ENCODE measurements at regions not wholly inside any gene's neighbourhood (a gene's known extent, or its start where the extent isn't known, plus 50 kb on each side); places are given as distances from the start of the nearest gene placed in this dataset.
"Not testable (repeated sequence)": the region's sequence is repeated elsewhere in the genome, so short reads cannot be mapped to it uniquely, and the experiment has no call there.

DNA sequence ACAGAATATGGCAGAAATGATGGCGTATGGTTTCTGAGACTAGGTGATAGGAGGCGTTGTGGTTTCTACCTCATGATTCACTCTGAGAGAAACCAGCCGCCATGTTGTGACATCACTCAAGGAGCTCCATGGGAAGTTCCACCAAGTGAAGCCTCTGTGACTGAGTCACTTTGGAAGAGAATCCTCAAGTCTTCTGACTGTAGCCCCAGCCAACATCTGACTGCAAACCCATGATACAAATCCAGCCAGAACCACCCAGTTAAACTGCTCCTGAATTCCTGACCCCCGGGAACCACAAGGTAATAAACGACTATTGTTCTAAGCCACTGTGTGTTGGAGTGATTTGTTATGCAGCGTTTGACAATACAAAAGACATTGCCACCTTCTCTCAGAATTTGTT, 91.1 kb upstream of the CARD11 start:
- DNase-seq (ENCODE audit: insufficient read length, low spot score) (no peak), FAIRE-seq (no peak)
- TF ChIP-seq, protein P1, sequence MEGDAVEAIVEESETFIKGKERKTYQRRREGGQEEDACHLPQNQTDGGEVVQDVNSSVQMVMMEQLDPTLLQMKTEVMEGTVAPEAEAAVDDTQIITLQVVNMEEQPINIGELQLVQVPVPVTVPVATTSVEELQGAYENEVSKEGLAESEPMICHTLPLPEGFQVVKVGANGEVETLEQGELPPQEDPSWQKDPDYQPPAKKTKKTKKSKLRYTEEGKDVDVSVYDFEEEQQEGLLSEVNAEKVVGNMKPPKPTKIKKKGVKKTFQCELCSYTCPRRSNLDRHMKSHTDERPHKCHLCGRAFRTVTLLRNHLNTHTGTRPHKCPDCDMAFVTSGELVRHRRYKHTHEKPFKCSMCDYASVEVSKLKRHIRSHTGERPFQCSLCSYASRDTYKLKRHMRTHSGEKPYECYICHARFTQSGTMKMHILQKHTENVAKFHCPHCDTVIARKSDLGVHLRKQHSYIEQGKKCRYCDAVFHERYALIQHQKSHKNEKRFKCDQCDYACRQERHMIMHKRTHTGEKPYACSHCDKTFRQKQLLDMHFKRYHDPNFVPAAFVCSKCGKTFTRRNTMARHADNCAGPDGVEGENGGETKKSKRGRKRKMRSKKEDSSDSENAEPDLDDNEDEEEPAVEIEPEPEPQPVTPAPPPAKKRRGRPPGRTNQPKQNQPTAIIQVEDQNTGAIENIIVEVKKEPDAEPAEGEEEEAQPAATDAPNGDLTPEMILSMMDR (IDR thresholded peaks at IDR 0.05; ENCODE audit: insufficient read depth, missing control alignments): no peak

DNA sequence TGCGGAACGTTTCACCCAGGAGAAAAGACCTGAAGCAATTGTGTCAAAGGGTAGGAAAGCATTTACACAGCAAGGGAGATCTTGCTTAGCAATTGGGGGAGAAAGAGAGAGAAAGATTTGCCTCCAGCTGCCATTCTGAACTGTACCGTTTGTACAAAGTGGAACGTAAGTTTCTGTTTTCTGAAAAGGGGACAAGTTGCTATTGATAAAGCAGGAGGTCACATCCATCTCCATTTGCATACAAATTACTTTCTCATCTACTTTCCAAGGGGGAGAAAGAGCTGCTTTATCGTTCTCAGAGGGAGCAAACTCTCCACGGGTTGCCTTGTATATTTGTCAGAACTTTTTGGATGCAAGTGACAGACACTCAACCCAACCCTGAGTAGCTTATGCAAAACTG, 92.0 kb upstream of the CARD11 start:
- DNase-seq (ENCODE audit: insufficient read length, low spot score): no peak
- no peak for FAIRE-seq
- TF ChIP-seq, protein P1 (IDR thresholded peaks at IDR 0.05; ENCODE audit: insufficient read depth, missing control alignments): no peak

DNA sequence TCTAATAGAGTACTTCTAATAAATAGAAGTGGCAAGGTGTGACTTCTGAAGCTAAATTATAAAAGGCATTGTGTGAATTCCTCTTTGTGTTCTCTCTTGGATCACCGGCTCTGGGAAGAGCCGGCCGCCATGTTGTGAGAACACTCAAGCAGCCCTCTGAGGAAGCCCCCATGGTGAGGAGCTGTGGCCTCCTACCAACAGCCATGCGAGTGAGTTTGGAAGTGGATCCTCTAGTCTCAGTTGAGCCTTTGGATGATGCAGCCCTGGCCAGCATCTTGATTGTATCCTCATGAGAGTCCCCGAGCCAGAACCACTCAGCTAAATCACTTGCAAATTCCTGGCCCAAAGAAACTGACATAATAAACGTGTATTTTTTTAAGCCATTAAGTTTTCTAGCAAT, 94.5 kb upstream of the CARD11 start:
- FAIRE-seq (no peak), DNase-seq (ENCODE audit: insufficient read length, low spot score) (no peak)
- TF ChIP-seq, protein P1 (IDR thresholded peaks at IDR 0.05; ENCODE audit: insufficient read depth, missing control alignments): no peak

DNA sequence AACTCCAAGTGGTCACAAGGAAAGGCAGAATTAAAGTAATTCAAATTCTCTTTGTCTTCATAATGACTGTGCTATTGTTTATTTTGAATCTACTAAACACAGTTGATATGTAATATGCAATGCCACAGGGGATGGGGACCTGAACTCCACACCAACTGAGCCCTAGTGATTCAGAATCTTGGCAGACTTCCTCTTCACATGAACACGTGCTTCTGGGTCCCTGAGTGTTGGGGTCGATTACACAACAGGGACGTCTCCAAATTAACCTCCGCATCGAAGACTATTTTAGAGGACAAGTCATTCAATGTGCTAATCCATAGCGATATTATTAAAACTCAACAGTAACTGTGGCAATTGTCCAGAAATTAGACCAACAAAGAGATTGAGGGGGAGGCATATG, 95.3 kb upstream of the CARD11 start:
- TF ChIP-seq, protein P1 (IDR thresholded peaks at IDR 0.05; ENCODE audit: insufficient read depth, missing control alignments): no peak
- no peak for FAIRE-seq
- DNase-seq (ENCODE audit: insufficient read length, low spot score): no peak

DNA sequence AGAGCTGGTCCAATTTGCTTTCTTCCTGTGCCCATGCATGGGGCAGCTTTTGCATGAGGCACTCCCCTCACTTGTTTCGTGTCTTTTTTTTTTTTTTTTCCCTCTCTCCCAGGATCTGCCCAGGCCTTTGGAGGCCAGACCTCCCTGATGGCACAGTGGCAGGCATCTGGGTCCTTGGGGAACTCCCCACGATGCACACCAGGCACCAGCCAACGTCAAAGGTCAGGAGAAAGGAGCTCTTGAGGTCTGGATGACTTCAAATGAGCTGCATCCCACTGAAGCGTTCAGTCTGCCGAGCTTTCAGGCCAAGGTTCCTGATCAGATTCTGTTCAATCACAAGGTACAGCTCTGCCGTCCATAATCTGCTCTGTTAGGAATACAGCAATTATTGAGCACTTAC, 97.2 kb upstream of the CARD11 start:
- FAIRE-seq (no peak), DNase-seq (ENCODE audit: insufficient read length, low spot score) (no peak)
- TF ChIP-seq, protein P1 (IDR thresholded peaks at IDR 0.05; ENCODE audit: insufficient read depth, missing control alignments): no peak

DNA sequence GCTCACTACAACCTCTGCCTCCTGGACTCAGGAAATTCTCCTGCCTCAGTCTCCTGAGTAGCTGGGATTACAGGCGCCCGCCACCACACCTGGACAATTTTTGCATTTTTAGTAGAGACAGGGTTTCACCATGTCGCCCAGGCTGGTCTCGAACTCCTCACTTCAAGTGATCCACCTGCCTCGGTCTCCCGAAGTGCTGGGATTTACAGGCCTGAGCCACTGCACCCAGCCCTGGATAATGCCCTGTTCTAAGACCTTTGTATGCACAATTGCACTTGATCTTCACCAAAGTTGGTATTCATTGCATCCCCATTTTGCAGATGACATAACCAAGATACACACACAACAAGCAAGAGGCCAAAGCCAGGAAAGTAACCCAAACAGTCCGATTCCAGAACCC, 97.7 kb upstream of the CARD11 start:
- TF ChIP-seq, protein P1 (IDR thresholded peaks at IDR 0.05; ENCODE audit: insufficient read depth, missing control alignments): no peak
- FAIRE-seq (no peak), DNase-seq (ENCODE audit: insufficient read length, low spot score) (no peak)

DNA sequence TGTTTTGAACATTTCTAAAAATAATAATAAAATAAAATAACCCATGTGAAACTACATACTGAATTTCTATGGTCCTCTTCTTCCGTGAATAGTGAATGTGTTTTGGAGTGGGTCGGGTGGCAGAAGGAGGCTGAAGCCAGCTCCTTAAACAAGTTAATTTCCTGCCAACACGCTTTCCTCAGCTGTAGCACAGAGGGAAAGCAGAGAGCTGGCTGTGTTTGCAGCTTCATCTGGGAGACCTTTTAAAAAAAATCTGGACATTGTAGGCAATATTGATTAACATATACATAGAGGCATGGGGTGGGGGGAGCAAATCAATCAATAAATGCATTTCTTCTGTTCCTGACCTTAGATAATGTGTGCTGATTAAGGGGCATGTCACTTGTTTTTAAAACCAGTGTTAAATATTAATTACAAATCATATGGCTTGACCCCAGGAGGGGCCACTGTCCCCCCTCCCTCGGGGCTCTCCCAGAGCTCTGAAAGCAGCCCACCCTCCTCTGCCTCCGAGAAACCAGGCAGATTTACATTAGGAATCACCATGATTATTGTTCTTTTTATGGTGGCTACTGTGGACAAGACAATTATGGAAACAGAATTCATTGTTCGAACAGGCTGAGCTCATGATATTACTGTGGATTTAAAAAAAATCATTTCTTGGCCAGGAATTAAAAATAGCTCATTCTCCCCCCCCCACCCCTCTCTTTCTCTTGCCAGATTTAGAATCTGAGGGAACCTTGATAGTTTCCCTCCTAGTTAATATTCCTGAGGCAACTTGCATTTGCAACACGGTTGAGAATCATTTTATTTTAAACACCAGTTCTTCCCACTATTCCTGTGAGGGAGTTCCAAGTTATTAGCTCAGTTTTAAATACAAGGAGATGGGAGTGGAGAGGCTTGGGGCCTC, 100.5 kb upstream of the CARD11 start:
- DNase-seq (ENCODE audit: insufficient read length, low spot score) (no peak), FAIRE-seq (no peak)
- TF ChIP-seq, protein P1 (IDR thresholded peaks at IDR 0.05; ENCODE audit: insufficient read depth, missing control alignments): no peak

DNA sequence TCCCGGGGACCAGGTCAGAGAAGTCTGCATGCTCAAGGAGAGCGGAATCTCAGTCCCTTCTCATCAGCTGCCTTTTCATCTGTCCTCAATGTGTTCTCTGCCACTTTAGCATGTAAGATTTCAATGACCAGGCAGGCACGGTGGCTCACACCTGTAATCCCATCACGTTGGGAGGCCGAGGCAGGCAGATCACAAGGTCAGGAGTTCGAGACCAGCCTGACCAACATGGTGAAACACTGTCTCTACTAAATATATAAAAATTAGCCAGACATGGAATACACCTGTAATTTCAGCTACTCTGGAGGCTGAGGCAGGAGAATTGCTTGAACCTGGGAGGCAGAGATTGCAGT, 101.1 kb upstream of the CARD11 start:
- not testable (repeated sequence) for FAIRE-seq; DNase-seq (ENCODE audit: insufficient read length, low spot score)

Data from D721Med (cell line).